HG02642 (cell line): ENCODE measurements at regions not wholly inside any gene's neighbourhood (a gene's known extent, or its start where the extent isn't known, plus 50 kb on each side); places are given as distances from the start of the nearest gene placed in this dataset.
"Not testable (repeated sequence)": the region's sequence is repeated elsewhere in the genome, so short reads cannot be mapped to it uniquely, and the experiment has no call there.

Experiments
- ATAC-seq: cut with Tn5 transposase; IDR thresholded peaks from one replicate; pipeline ENCODE4 v1.9.1; 2021; ENCODE audit warnings: mild to moderate bottlenecking; ENCODE audit not compliant: unreplicated experiment, poor library complexity

DNA sequence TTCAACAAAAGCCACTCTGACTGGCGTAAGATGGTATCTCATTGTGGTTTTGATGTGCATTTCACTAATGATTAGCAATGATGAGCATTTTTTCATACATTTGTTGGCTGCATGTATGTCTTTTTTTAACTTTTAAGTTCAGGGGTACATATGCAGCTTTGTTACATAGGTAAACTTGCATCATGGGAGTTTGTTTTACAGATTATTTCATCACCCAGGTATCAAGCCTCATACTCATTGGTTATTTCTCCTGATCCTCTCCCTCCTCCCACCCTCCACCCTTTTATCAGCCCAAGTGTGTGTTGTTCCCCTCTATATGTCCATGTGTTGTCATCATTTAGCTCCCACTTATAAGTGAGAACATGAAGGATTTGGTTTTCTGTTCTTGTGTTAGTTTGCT is 154.1 kb upstream of the POGK start:
- no peak for ATAC-seq

DNA sequence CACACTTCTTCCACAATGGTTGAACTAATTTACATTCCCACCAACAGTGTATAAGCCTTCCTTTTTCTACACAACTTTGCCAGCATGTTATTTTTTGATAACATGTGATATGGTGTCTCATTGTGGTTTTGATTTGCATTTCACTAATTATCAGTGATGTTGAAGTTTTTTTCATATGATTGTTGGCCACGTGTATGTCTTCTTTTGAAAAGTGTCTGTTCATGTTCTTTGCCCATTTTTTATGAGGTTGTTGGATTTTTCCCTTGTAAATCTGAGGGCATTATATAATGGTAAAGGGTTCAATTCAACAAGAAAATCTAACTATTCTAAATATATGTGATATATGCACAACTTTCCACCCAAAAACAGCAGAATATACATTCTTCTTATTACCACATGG is 153.4 kb upstream of the POGK start:
- ATAC-seq = not testable (repeated sequence)

DNA sequence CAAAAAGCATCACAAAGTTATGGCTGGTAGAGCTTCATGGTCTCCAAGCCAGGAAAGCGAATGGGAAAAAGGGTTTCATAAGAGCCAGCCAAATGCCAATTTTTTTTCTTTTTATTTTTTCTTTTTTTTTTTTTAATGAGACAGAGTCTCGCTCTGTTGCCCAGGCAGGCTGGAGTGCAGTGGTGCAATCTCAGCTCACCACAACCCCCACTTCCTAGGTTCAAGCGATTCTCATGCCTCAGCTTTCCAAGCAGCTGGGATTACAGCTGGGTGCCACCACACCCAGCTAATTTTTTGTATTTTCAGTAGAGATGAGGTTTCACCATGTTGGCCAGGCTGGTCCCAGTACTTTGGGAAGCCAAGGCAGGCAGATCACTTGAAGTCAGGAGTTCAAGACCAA is 148.7 kb upstream of the POGK start:
- not testable (repeated sequence) for ATAC-seq

DNA sequence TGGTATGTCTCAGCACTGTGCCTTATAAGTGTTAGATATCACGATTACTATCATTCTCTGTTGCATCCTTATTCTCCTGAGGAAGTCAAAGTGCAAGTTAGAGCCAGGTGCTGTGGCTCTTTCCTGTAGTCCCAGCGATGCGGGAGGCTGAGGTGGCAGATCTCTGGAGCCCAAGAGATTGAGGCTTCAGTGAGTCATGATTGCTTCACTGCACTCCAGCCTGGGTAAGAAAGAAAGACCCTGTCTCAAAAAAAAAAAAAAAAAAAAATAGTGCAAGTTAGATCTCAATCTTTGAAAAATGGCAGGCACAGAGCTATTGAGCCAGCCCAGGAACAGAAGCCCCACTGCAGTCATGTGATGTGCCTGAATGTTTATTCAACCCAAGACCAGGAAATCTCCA is 147.8 kb upstream of the POGK start:
- no peak for ATAC-seq

DNA sequence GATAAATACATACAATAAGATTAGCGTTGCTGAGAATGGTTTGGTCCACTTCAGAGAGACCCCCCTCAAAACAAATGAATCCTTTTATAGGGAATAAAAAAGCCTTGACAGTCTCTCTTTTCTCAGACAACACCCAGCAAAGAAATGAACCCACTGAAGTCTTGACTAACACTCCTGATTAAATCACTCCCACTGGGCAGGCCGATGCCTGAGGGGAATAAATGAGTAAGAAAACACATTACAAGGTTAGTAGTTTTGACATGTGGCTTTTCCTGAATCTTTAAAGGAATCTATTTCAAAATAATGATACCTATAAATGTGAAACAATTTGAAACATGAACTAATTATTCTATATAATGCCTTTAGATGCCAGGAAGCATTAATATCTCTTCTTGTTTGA is 146.9 kb upstream of the POGK start:
- ATAC-seq = no peak

DNA sequence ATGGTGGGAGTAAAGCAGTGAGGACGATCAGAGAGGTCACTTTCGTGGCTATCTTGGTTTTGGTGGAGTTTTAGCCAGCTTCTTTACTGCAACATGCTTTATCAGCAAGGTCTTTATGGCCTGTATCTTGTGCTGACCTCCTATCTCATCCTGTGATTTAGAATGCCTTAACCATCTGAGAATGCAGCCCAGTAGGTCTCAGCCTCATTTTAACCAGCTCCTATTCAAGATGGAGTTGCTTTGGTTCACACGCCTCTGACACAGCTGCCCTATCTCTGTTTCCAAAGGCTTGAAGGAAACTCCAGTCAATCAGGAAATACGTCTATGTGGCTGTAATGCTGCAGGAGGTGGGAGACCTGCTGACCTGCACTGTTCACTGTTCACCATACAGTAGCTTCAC is 146.1 kb upstream of the POGK start:
- ATAC-seq = no peak

DNA sequence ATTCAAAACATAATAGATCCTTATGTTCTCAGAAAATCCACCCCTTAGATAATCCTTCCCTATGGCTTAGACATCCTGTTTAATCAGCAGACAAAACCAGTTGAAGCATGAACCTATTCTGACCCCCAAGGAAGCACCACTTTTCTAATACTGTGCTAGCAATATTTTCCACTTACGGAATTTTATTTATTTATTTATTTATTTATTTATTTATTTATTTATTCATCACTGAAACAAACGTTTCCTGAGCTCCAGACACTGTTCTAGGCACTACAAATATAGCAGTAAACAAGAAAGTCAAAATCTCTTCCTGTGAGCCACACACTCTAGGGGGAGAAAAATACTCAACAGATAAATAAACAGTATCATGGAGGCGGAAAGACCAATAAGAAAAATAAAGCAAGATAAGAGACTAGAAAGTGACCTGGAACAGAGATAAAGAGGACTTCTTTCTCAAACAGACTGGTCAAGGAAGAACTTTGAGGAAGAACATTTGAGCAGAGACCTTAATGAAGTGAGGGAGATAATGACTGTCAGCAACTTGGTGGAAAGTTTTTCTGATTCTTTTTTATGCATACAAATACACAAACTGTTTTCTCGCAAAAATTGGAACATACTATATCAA is 145.5 kb upstream of the POGK start:
- no peak for ATAC-seq

DNA sequence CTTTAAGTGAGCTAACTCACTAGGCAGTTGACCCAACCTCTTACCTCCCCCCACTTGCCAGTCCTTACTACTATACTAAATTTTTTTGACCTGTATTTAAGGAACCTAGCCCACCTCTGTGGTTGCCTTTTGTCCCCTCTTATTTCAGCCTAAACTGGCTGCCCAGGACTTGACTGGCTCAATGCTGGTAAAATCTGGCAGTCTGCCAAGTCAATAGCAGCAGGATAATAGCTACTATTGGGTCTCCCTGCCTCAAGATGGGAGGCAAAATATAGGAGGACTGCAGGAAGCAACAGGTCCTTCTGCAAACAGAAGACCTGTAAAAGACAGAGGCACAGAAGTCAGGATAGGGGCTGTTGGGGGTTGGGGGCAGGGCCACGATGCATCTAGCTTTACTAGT is 144.2 kb upstream of the POGK start:
- ATAC-seq = no peak

DNA sequence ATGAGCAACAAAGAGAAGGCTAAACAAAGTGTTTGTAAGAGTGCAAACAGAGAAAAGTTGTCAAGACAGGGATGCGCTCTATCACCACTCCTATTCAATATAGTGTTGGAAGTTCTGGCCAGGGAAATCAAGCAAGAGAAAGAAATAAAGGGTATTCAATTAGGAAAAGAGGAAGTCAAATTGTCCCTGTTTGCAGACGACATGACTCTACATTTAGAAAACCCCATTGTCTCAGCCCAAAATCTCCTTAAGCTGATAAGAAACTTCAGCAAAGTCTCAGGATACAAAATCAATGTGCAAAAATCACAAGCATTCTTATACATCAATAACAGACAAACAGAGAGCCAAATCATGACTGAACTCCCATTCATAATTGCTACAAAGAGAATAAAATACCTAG is 143.4 kb upstream of the POGK start:
- not testable (repeated sequence) for ATAC-seq

DNA sequence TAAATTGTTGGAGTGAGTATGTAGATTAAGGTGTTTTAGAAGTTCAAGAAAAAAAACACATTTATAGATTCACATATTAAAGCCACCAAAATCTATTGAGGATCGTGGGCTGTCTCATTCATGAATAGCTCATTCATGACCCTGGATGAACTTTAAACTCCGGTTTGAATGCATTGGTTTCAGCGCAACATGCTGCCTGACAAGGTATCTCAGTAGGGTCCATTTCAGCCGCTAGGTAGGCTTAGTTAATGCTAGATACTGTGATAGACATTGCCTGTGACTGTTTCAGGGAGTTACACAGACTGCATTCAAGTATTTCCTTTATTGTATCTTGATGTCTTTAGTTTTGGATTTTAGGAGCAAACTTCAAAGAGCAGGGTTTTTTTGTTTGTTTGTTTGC is 140.5 kb upstream of the POGK start:
- ATAC-seq = no peak

DNA sequence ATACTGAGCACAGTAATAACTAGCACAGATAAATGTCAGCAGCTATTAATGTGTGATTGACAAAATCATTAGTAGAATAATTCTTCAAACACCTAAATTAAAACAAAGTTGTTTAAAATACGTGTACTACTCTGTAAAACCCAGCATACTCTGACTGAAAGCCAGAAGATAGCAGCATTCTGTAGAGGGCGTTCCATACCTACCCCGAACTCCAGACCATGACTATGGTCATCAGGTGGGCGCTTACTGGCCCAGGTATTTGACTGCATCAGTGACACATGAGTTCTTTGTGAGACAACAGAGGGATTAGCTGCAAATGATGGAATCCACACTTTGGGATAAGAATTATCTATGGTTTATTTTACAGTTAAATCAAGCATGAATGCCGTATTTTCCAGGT is 139.7 kb upstream of the POGK start:
- ATAC-seq = no peak

DNA sequence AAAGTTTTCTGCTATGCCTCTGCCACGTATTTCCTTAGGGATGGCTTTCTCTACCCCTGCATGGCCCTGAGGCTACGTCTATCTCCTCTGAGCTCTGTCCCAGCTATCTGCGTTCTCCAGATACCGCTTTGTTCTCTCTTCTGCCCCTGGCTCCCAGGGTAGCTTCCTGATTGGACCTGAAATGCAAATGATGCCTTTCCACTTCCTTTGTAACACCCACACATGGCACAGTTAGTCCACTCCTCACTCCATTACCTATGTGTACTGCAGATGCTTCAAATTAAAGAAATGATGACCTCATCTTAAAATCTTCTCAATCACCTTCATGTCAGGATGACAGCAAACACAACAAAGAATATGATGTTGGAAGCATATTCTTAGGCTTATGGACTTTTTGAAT is 138.6 kb upstream of the POGK start:
- no peak for ATAC-seq

DNA sequence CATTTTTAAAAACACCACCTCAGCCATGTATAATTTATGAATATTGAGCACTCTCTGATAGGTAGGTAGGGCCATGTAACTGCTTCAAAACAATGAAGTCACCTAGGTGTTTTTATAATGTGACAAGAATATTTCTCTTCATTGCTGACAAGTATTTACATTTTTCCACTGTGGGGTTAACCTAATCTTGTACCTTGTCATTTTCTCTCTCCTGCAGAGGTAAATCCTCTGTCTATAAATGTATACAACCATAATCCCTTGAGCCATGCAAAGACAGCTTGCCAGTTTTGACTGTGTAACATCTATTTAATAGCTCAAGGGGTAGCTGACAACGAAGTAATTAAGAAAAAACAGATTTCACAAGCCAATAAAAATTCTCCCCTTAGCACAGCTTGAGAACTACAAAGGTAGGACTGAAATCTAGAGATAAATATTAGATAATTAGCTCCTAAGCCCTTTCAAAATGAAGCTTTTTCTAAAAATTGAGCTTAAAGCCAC is 137.6 kb upstream of the POGK start:
- no peak for ATAC-seq

DNA sequence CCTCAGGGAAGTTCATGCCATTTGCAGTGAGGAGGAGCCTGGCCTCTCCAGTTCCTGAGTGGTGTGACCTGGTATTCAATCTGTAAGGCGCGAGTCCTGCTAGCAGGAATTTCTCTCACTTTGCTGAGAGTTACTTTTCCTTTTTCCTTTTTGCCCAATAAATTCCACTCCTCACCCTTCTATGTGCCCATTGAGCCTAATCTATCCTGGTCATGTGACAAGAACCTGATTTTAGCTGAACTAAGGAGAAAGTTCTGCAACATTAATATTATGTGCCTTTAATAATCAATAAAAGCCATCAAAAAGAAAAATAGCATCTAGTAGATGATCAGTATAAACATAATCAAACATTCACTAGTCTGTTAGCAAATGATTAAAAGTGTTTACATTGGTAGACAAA is 136.1 kb upstream of the POGK start:
- no peak for ATAC-seq

DNA sequence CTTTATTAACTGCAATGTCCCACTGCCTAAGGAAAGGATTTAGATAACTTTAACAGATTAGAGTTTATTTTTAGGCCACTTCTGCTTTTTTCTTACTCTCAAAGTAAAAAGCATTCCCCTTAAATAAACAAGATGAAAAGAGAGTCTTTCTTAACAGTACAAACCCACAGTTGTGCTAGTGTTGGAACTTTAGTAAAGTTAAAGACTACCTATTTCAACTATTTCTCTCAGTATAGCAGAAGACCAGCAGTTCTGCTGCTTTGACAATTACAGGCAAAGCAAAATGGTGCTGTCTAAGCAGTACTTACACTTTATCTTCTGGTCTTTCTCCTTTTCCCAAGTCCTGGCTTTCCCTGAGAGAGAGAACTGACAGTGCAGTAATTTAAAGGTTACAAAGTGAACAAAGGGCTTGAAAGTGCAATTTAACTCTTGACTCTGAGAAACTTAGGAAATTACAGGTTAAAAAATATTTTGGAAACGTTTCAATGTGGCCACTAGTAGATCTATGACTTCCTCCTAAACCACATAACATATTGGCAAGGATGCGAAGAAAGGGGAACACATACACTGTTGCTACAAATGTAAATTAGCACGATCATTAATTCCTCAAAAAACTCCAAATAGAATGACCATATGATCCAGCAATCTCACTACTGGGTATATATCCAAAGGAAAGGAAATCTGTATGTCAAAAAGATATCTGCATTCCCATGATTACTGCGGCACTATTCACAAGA is 135.4 kb upstream of the POGK start:
- no peak for ATAC-seq

DNA sequence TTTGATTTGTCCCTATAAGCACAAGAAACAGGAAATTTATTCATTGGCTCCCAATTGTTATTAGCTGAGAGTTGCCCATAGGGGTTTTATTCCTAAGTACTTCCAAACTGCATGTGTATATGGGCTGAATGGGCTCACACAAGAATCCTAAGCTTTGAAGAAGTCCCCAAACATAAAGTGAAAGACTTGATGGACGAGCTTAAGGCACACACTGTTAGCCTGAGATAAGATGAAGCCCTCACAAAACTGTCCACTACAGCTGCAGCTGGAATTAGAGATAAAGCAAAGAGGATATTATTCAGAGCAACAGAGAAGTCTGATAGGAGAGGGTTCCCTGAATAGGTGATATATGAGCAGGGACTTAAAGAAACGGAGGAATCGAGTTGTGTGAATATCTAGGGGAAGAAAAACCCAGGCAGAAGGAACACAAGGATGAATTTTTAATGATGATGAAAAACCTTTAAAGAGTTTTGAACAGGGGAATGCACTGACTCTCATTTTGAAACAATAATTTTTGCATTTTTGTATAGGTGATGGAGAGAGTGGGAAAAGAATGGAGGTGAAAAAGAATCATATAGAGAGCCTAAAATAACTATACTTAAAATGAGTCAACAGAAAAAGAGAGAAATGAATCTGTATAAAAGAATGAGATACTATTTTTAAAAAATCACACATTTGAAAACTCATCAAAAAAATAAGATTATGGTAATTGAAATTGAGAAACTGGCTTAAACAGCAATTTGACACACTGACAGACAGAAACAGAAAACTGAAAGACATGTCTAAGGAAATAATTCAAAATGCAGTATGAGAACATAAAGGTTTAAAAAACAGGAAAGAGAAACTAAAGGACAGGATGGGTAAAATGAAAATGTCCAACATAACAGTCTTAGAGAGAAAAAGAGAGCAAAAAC is 133.6 kb upstream of the POGK start:
- no peak for ATAC-seq

DNA sequence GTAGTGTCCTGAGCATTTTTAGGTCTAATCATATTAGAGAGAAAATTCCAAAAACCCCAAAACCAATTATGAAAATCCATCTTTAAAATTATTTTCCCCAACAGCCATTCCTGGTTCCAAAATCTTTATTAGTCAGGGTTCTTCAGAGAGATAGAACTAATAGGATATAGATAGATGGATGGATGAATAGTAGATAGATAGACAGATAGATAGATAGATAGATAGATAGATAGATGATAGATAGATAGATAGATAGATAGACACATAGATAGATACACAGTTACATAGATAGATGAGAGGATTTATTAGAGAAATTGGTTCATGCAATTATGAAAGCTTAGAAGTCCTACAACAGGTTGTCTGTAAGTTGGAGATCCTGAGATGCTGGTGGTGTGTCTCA is 122.7 kb upstream of the POGK start:
- no peak for ATAC-seq

DNA sequence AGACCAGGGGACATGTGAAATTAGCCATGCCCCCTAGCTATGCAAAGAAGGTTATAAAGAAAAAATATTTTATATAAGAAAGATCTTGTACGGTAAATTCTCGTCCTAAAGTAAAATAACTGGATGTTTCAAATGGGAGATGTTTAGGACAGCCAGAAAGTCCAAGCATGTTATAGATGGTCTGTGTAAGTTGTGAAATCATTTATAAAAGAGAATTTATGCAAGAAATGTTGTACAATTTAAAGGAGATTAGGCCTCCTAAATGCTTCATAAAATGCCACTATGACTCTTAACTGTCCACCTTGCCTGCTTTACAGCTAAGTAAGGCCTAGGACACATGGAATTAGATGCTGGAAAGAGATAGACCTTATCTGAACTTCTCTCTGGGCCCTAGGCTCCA is 118.1 kb upstream of the POGK start:
- ATAC-seq = no peak

DNA sequence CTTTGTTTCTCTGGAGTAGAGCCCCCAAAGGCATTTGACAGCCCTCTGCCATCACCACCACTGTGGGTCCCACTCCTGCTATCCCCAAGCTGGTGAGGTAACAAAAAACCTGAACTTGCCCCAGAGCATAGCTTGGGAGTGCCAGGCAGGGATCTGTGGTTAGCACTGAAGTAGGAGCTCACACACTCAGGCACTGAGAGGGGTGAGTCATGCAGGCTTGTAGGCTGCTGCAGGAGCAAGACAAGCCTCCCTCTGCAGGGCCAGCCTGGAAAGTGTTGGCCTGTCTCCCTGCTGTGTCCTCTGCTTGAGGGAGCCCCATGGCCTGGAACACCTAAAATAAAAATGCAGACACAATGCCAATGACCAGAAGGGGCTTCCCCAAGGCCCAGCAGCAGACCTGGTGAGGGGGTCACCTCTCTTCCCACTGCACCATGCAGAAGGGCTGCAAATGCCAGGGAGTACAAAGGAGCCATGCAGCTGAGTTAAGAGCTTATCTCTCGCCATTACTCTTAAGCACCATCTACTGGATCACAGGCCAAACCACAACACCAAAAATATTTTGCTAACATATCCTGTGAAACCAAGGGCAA is 108.9 kb upstream of the POGK start:
- no peak for ATAC-seq

DNA sequence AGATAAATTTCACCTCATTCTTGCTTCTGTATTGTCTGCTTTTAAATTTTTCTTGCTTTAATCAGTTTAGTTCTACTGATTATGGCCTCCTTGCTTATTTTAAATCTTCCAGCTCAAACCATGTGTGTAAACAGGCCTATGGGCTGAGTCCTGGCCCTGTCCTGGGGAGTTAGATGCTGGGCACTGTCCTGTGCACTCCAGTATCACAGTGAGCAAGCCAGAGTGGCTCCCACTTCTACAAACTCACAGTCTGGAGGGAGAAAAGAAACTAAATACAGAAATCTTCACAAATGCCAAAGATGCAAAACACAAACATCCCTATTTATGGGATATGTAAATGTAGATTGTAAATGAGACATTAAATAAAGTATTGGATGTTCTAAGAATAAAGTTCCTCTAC is 101.1 kb upstream of the POGK start:
- no peak for ATAC-seq

DNA sequence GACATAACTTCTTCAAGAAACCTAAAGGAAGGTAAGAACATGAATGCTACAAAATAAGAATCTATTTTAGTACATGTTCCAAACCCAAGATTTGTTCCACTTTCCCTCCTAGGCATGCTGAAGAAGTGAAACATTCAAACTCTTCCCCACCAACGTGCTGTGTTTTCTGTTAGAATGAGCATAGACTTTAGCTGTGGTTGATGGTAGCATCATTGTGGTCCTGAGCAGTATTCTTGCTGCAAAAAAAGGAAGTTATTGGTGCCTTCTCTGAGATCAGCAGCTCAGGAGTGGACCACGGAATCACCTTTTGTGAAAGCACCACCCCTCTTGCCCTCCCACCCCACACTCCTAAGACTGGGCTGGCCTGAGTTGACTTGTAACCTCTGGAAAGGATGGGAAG is 100.4 kb upstream of the POGK start:
- ATAC-seq = no peak
